PFSK-1 (cell line): ENCODE measurements at regions not wholly inside any gene's neighbourhood (a gene's known extent, or its start where the extent isn't known, plus 50 kb on each side); places are given as distances from the start of the nearest gene placed in this dataset.

Experiments used
- FOXP2 ChIP-seq: optimal IDR thresholded peaks from 2 replicates; pipeline ENCODE3; 2011; ENCODE audit warnings: borderline replicate concordance, control low read depth, inconsistent platforms; ENCODE audit not compliant: insufficient read depth; ENCODE audit errors: extremely low read length, extremely low read depth
- POLR2AphosphoS5 ChIP-seq: IDR thresholded peaks from 2 replicates; pipeline ENCODE4 v1.6.1; 2012; ENCODE audit warnings: low read depth, mild to moderate bottlenecking, control low read depth, low read length, moderate library complexity
- SIN3A ChIP-seq: IDR thresholded peaks from 2 replicates; pipeline ENCODE4 v1.6.1; 2012; ENCODE audit warnings: mild to moderate bottlenecking, low read length, moderate library complexity, borderline replicate concordance; ENCODE audit not compliant: insufficient read depth
- TAF1 ChIP-seq: IDR thresholded peaks from 2 replicates; pipeline ENCODE4 v1.6.1; 2012; ENCODE audit warnings: low read length, control low read depth, borderline replicate concordance; ENCODE audit not compliant: insufficient read depth
- TF ChIP-seq, protein P1 (sequence below), 2 experiments: IDR thresholded peaks; 2 replicates each; pipeline versions ENCODE4 v1.6.1 to v1.8.0; 2011 to 2012; ENCODE audit warnings: low read depth in 2 of 2, low read length in 2 of 2, control low read depth in 1 of 2, inconsistent platforms in 1 of 2, mild to moderate bottlenecking in 1 of 2, moderate library complexity in 1 of 2; ENCODE audit not compliant: insufficient read depth in 1 of 2

DNA sequence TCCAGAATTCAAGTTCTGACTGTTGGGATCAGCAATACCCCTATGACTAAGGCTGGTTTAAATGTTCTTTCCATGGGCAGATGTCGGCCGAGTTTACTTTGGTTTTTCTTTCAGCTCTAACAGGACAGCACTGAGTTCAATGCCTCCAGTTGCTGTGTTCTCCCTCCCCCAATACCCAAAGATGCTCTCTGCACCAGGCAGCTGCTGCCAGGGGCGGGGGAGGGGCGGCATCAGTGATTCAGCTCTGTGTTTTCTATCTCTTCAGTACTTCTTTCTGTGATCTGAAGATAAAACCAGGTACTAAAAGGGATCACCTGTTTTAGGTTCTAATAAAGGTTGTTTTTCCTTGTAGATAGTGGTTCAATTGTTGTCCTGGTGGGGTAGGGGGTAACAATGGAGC, 576.7 kb upstream of the POT1 start:
- TF ChIP-seq FOXP2: no peak
- TF ChIP-seq SIN3A: no peak
- no peak for TF ChIP-seq TAF1
- no peak for TF ChIP-seq POLR2AphosphoS5
- TF ChIP-seq, protein P1, sequence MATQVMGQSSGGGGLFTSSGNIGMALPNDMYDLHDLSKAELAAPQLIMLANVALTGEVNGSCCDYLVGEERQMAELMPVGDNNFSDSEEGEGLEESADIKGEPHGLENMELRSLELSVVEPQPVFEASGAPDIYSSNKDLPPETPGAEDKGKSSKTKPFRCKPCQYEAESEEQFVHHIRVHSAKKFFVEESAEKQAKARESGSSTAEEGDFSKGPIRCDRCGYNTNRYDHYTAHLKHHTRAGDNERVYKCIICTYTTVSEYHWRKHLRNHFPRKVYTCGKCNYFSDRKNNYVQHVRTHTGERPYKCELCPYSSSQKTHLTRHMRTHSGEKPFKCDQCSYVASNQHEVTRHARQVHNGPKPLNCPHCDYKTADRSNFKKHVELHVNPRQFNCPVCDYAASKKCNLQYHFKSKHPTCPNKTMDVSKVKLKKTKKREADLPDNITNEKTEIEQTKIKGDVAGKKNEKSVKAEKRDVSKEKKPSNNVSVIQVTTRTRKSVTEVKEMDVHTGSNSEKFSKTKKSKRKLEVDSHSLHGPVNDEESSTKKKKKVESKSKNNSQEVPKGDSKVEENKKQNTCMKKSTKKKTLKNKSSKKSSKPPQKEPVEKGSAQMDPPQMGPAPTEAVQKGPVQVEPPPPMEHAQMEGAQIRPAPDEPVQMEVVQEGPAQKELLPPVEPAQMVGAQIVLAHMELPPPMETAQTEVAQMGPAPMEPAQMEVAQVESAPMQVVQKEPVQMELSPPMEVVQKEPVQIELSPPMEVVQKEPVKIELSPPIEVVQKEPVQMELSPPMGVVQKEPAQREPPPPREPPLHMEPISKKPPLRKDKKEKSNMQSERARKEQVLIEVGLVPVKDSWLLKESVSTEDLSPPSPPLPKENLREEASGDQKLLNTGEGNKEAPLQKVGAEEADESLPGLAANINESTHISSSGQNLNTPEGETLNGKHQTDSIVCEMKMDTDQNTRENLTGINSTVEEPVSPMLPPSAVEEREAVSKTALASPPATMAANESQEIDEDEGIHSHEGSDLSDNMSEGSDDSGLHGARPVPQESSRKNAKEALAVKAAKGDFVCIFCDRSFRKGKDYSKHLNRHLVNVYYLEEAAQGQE (IDR thresholded peaks at IDR 0.05; ENCODE audit: insufficient read depth in 1 of 2, low read depth in 2 of 2, low read length in 2 of 2): no peak

DNA sequence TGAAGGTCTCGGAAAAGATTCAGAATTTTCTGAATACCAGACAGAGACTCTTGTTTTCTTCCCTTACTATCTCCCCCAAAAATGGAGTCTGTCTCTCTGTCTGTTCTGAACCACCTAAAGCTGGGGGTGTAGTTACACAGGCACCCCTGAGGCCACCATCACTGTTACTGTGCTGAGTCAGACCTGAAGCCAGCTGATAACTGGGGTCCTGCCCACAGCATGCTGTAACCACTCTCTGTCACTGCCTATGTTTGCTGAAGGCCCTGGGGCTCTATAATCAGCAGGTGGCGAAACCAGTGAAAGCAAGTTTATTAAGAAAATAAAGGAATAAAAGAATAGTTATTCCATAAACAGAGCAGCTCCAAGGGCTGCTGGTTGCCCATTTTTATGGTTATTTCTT, 575.2 kb upstream of the POT1 start:
- TF ChIP-seq TAF1: no peak
- TF ChIP-seq FOXP2: no peak
- TF ChIP-seq POLR2AphosphoS5: no peak
- no peak for TF ChIP-seq SIN3A
- TF ChIP-seq, protein P1 (IDR thresholded peaks at IDR 0.05; ENCODE audit: insufficient read depth in 1 of 2, low read depth in 2 of 2, low read length in 2 of 2): no peak

DNA sequence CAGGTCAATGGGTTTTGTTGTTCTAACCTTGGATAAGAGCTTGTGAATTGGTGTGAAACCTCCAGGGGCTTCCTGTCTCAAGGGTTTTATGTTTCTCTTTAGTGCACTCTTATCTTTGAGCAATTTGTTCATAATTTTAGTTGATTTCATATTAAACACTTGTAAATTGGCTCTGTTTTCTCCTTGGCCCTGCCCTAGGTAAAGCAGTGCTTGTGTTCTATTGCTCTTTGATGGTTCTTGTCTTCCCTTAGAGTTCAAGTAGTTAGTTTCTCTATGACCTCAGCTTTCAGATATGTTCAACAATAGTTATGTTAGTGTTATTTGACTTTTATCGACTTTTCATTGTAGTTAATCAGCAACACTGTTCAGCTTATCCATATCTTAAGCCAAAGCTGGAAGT, 566.4 kb upstream of the POT1 start:
- no peak for TF ChIP-seq SIN3A
- TF ChIP-seq TAF1: no peak

DNA sequence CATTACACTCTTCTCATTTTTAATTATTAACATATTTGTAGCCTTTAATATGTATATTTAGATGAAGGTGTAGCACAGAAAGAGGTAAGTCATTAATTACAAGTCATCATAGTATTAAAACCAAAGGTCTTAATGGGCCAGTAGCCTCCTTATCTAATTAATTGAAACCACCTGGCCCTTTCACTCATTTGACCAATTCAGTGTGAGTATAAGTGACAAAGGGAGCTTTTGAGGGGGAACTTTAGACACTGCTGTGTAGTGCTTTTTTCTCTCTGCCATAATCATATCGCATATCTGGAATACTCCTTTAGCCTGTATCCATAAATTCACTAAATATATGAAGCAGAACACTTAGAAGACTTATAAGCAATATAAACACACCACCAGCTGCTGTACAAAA, 562.9 kb upstream of the POT1 start:
- no peak for TF ChIP-seq FOXP2

- TF ChIP-seq, protein P1 (IDR thresholded peaks at IDR 0.05; ENCODE audit: insufficient read depth in 1 of 2, low read depth in 2 of 2, low read length in 2 of 2): no peak
- no peak for TF ChIP-seq FOXP2
- TF ChIP-seq TAF1: no peak
- TF ChIP-seq SIN3A: no peak
- TF ChIP-seq POLR2AphosphoS5: no peak
Measured at GRCh38 chr7:125491137-125491536, 561.5 kb upstream of the POT1 start.

DNA sequence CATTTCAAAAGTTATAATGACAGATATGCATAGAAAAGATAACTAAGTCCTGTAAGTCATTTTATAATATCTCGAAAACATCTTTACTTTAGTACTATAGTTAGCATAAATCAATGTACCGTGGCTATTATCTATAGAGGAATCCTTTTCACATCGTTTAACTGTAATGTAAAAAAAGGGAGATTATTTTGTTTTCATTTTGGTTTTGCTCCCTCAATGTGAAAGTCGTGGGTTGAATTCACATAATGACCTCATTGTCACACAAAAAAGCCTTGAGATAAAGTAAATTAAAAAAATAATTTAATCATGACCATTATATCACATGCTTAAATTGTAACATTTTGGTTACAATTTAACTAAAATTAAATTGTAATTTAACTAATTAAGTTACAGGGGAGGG, 560.5 kb upstream of the POT1 start:
- no peak for TF ChIP-seq POLR2AphosphoS5
- TF ChIP-seq SIN3A: no peak
- TF ChIP-seq TAF1: no peak
- TF ChIP-seq, protein P1 (IDR thresholded peaks at IDR 0.05; ENCODE audit: insufficient read depth in 1 of 2, low read depth in 2 of 2, low read length in 2 of 2): no peak
- TF ChIP-seq FOXP2: no peak
